ENCODE measurements at regions not wholly inside any gene's neighbourhood (a gene's known extent, or its start where the extent isn't known, plus 50 kb on each side); places are given as distances from the start of the nearest gene placed in this dataset.

DNA sequence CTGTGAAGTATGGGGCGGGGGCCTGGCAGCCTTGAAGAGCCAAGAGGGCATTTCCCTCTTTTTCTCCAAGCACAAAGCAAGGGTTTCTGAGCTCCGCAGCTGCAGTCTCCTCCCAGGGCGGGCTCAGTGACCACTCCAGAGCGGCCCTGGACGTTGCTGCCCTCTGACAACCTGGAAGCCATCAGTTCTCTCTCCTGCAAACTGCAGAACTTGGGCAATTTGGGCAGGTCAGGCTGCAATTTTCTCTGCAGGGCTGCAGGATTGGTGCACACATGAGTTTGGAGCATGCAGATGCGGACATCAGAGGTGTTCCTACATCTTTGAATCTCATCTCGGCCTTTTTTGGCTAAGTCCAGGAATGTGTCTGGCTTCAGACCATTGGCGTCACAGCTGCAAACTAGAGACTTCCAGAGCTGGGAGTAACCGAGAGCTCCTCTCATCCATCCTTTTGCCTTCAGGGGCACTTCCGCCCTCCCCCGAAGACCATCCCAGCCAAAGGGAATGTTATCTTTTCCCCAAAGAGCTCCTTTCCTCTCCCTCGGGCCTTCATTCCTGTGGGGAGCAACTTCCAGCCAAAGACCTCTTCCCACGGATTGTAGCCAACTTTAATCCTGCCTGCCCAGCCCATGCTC, 139.6 kb upstream of the WNT4 start:
- TF ChIP-seq CEBPB (IDR thresholded peaks at IDR 0.05; ENCODE audit: low read depth, low read length) = no peak
- TF ChIP-seq TEAD4 (IDR thresholded peaks at IDR 0.05; ENCODE audit: low read depth, low read length) = no peak
- no peak for TF ChIP-seq GABPA (IDR thresholded peaks at IDR 0.05; ENCODE audit: borderline replicate concordance, insufficient read depth, low read length)
- TF ChIP-seq EGR1 (IDR thresholded peaks at IDR 0.05; ENCODE audit: borderline replicate concordance, low read depth, low read length) = no peak
- no peak for TF ChIP-seq RBBP5 (IDR thresholded peaks at IDR 0.05; ENCODE audit: borderline replicate concordance, low read depth, low read length)
- Histone ChIP-seq H3K36me3 (ENCODE audit: control insufficient read depth in 2 of 4, insufficient read depth in 4 of 4, low read length in 3 of 4) (no peaks in the 10 kb centered on the region), H2BK5ac (ENCODE audit: low read depth, low read length) (no peak overlapping the region), H3K23me2 (ENCODE audit: low read depth, low read length) (peaks cover 4% of the 10 kb centered on the region; the same call in 1 of the 2 replicates), H3K4me2 (ENCODE audit: insufficient read depth in 1 of 2, low read depth in 2 of 2, low read length in 2 of 2) (no peak overlapping the region), H3K4ac (replicated peaks; ENCODE audit: insufficient read length, low read depth, low read length) (no peak overlapping the region), H3K14ac (ENCODE audit: insufficient read length) (no peak overlapping the region), H3K18ac (ENCODE audit: extremely low read depth, low read length) (no peak overlapping the region), H2BK12ac (ENCODE audit: low read depth, low read length) (no peak overlapping the region), H2BK15ac (ENCODE audit: low read length) (no peak overlapping the region), H2AFZ (ENCODE audit: low read length) (no peak overlapping the region), H3K79me2 (ENCODE audit: control insufficient read depth in 1 of 2, insufficient read depth in 2 of 2, low read length in 2 of 2) (no peaks in the 10 kb centered on the region), H3K79me1 (ENCODE audit: low read depth, low read length) (no peaks in the 10 kb centered on the region), H4K5ac (ENCODE audit: insufficient read length, low read depth, low read length) (no peak overlapping the region), H3K23ac (ENCODE audit: insufficient read length) (no peak overlapping the region), H4K91ac (replicated peaks; ENCODE audit: insufficient read length, low read length) (no peak overlapping the region), H2AK5ac (ENCODE audit: low read depth, low read length) (no peak overlapping the region), H3K9me3 (ENCODE audit: insufficient read depth in 2 of 2, low read depth in 1 of 2, low read length in 1 of 2) (no peaks in the 10 kb centered on the region), H3K27ac (ENCODE audit: low read depth, low read length) (no peak overlapping the region), H4K20me1 (replicated peaks in 1 of 2; ENCODE audit: control insufficient read depth in 1 of 2, insufficient read depth in 2 of 2, low read length in 2 of 2) (no peaks in the 10 kb centered on the region), H2BK20ac (ENCODE audit: low read length) (no peak overlapping the region), H3K4me1 (replicated peaks in 1 of 4; ENCODE audit: control insufficient read depth in 3 of 4, insufficient read depth in 4 of 4, low read length in 3 of 4) (no peaks in the 10 kb centered on the region), H3K56ac (replicated peaks; ENCODE audit: insufficient read length, low read depth, low read length) (no peak overlapping the region), H2BK120ac (replicated peaks; ENCODE audit: low read depth, low read length) (no peak overlapping the region), H3K4me3 (ENCODE audit: extremely low read depth in 1 of 4, insufficient read depth in 2 of 4, low read depth in 3 of 4, low read length in 4 of 4) (no peak overlapping the region), H3K27me3 (replicated peaks in 1 of 4; ENCODE audit: control insufficient read depth in 3 of 4, extremely low read depth in 1 of 4, insufficient read depth in 3 of 4, low read length in 3 of 4) (no peaks in the 10 kb centered on the region; a peak in 1 of 7 replicates), H4K8ac (ENCODE audit: extremely low read depth, insufficient read depth, low read length) (no peak overlapping the region), H3K9ac (replicated peaks in 1 of 4; ENCODE audit: extremely low read depth in 1 of 4, low read depth in 3 of 4, low read length in 3 of 4) (no peak overlapping the region)
- FAIRE-seq = no peak
- peak in 1 of 2 experiments; percentile 38 for DNase-seq (ENCODE audit: low read depth in 1 of 2, low spot score in 2 of 2)
- 87% methylated on average over 13 of the region's 13 CpGs; no CpG with 5 or more reads in 1 of the 2 experiments for WGBS, 2 experiments (ENCODE audit: extremely low coverage in 1 of 2, insufficient coverage in 1 of 2, insufficient read length in 1 of 2, insufficient replicate concordance in 2 of 2, low coverage in 1 of 2, low lambda C conversion rate in 2 of 2, missing lambda C conversion rate in 1 of 2)
- ChIA-PET POLR2A (ENCODE audit: partially characterized antibody) (interaction anchor here (1.4 to 1.6 kb wide), 3 partner anchors 12 to 19 kb away, joined by 3 to 5 read pairs (median 4); no protein-coding TSS in a partner anchor), CTCF (ENCODE audit: partially characterized antibody) (interaction anchor here (0.7 to 1.6 kb wide), 5 partner anchors 9 to 138 kb away, joined by 3 to 5 read pairs (median 3); no protein-coding TSS in a partner anchor)

Data from H1 (cell line).